ENCODE measurements at regions not wholly inside any gene's neighbourhood (a gene's known extent, or its start where the extent isn't known, plus 50 kb on each side); places are given as distances from the start of the nearest gene placed in this dataset.
"Not testable (repeated sequence)": the region's sequence is repeated elsewhere in the genome, so short reads cannot be mapped to it uniquely, and the experiment has no call there.

DNA sequence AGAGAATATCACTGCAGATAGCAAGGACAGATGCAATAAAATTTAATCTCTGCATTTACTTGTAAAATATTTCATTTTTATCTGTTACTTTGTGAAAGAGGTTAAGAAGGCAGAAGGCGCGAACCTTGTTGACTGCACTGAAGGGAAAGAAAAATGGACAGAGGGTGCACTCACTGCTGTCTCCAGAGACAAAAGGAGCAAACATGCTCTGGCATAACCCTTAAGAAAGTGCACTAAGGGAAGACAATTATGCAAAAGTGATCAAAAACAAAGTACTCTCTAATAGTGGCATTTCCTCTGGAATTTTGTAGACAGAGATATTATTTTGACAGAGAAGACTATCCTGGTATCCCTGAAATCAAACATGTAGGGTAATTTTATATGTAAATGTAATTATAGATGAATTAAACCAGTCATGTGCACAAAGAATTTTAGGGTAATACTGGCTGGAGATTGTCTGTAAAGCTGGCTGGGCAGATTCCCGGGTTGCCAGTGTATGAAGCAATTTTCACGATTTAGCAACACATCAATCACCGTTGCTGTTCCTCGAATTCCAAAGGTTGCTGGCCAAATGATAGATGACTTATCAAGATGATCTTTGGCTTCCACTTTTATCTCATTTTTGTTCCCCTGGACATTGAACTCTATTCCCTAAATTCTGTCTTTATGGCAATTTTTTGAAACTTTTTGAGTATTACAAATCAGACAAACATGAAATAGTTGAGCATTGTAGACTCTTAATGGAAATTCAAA lies 1176.9 kb downstream of the SUCLG1 start:
- H3K27ac ChIP-seq = no peak overlapping the region
- H3K36me3 ChIP-seq = no peaks in the 10 kb centered on the region
- DNase-seq = no peak
- H3K4me1 ChIP-seq = no peaks in the 10 kb centered on the region
- no peak overlapping the region for H3K4me3 ChIP-seq
- H3K9me3 ChIP-seq = no peaks in the 10 kb centered on the region
- no peaks in the 10 kb centered on the region for H3K27me3 ChIP-seq
- TF ChIP-seq, protein P1, sequence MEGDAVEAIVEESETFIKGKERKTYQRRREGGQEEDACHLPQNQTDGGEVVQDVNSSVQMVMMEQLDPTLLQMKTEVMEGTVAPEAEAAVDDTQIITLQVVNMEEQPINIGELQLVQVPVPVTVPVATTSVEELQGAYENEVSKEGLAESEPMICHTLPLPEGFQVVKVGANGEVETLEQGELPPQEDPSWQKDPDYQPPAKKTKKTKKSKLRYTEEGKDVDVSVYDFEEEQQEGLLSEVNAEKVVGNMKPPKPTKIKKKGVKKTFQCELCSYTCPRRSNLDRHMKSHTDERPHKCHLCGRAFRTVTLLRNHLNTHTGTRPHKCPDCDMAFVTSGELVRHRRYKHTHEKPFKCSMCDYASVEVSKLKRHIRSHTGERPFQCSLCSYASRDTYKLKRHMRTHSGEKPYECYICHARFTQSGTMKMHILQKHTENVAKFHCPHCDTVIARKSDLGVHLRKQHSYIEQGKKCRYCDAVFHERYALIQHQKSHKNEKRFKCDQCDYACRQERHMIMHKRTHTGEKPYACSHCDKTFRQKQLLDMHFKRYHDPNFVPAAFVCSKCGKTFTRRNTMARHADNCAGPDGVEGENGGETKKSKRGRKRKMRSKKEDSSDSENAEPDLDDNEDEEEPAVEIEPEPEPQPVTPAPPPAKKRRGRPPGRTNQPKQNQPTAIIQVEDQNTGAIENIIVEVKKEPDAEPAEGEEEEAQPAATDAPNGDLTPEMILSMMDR (IDR thresholded peaks at IDR 0.05) = no peak
- TF ChIP-seq POLR2A (IDR thresholded peaks at IDR 0.05) = no peak

DNA sequence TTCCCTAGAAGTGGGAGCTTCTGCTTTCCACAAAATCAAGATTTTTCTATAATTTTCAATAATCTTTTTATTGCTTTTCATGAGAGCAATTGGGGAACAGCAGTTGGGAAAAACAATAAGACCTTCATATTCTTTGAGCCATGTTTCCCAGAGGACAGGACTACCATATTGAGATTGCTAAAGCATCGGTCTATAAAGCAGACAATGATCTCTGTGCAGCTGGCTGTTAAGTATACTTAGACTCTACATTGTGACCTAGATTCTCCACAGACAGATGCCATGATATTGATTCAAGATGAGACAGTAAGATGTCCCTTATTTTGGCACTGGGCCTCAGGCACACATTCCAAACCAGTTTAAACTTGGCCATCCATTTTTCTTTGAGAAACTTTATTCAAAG lies 1178.7 kb downstream of the SUCLG1 start:
- no peaks in the 10 kb centered on the region for H3K9me3 ChIP-seq
- no peak for TF ChIP-seq POLR2A (IDR thresholded peaks at IDR 0.05)
- TF ChIP-seq, protein P1 (IDR thresholded peaks at IDR 0.05) = no peak
- H3K4me3 ChIP-seq = no peak overlapping the region

DNA sequence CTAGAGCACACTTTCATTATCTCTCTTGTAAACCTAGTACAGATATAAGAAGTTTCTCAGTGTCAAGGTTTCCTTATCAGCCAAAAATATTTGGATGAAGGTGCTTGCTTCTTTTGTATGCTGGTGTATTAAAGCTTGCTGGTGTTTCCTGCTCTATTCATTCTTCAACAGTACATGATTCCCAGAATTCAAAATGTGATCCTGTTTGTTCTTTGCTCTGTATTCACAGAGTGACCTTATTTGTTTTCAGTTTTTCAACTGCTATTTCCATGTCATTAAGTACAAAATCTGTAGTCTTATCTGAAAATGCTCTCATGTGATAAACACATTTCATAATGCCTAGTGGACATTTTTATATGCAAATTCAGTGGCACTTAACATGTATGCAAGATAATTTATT lies 1185.8 kb downstream of the SUCLG1 start:
- Histone ChIP-seq H3K27me3 (no peaks in the 10 kb centered on the region), H3K4me3 (no peak overlapping the region), H3K4me1 (no peaks in the 10 kb centered on the region), H3K27ac (no peak overlapping the region), H3K9me3 (no peaks in the 10 kb centered on the region), H3K36me3 (no peaks in the 10 kb centered on the region)
- no peak for TF ChIP-seq POLR2A (IDR thresholded peaks at IDR 0.05)
- DNase-seq = no peak

More for the DNA sequence above, 1178.7 kb downstream of the SUCLG1 start:
- DNase-seq = no peak
- H3K27ac ChIP-seq = no peak overlapping the region
- H3K27me3 ChIP-seq = no peaks in the 10 kb centered on the region
- no peaks in the 10 kb centered on the region for H3K36me3 ChIP-seq
- H3K4me1 ChIP-seq = no peaks in the 10 kb centered on the region

DNA sequence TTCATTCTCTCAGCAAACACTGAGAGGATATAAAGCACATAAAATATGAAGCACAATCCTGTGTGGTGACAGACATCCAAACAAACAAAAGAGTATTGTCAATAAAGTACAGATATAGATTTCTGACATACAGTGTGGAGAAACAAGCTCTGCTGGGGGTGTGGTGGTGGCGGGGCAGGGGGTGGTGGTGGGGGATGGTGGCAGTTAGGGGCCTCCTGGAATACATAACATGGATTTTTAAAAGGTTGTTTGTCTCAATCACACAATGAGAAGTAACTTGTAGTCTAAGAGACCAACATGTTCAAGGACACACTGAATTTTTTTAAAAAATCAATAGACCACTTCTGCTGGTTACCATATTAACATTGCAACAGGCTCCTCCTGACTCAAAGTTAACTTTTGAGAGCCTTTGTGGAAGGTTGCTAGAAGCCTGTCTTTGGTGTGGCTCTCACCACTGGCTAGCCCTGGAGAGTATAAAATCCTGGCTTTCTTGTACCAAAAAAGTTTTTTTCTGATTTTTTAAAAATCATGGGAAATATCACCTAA lies 1197.4 kb downstream of the SUCLG1 start:
- Histone ChIP-seq H3K27ac (no peak overlapping the region), H3K4me1 (no peaks in the 10 kb centered on the region), H3K4me3 (no peak overlapping the region), H3K9me3 (no peaks in the 10 kb centered on the region), H3K36me3 (no peaks in the 10 kb centered on the region), H3K27me3 (no peaks in the 10 kb centered on the region)
- no peak for TF ChIP-seq POLR2A (IDR thresholded peaks at IDR 0.05)
- no peak for DNase-seq

DNA sequence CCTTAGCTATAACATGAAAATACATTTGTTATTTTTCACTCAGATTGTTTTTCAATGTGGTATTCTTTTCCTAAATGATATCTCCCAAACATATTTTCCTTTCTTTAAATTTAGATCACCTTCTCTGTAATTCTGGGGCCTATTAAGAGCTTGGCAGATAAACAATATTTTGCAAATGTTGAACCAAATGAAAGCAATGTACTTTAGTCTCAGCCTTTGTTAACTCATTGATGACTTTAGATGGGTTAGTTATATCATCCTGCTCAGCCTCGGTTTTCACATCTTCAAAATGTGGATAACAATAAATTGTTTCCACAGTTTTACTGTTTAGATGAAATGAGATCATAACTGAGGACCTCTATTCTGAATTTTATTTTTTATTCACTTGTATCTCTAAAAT lies 1205.2 kb downstream of the SUCLG1 start:
- DNase-seq = no peak
- Histone ChIP-seq H3K4me1 (no peaks in the 10 kb centered on the region), H3K9me3 (peaks cover 0 to 2% (median 0%) of the 10 kb centered on the region in 4 donors), H3K36me3 (no peaks in the 10 kb centered on the region), H3K27ac (no peak overlapping the region), H3K4me3 (no peak overlapping the region), H3K27me3 (no peaks in the 10 kb centered on the region)
- no peak for TF ChIP-seq POLR2A (IDR thresholded peaks at IDR 0.05)
- TF ChIP-seq, protein P1 (IDR thresholded peaks at IDR 0.05) = no peak

DNA sequence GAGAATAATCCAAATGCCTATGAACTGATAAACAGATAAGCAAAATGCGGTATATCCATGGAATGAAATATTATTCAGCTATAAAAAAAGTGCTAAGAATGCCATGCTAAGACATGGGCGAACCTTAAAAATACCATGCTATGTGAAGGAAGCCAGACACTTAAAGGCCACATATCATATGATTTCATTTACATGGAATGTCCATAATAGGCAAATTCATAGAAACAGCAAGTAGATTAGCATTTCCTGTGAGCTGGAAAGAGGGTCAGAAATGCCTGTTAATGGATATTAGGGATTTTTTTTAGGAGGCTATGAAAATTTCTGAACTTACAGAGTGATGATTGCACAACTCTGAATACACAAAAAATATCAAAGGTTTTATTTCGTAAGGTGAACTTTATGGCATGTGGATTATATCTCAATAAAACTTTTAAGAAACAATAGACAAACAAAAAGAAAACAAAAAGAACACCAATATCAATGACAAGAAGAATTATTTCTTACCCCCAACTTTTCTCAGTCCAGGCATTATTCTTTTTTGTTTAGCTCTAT lies 1207.7 kb downstream of the SUCLG1 start:
- DNase-seq = no peak
- no peak overlapping the region for H3K27ac ChIP-seq
- no peaks in the 10 kb centered on the region for H3K4me1 ChIP-seq
- no peak overlapping the region for H3K4me3 ChIP-seq
- no peaks in the 10 kb centered on the region for H3K36me3 ChIP-seq
- no peaks in the 10 kb centered on the region for H3K27me3 ChIP-seq
- peaks cover 0 to 2% (median 0%) of the 10 kb centered on the region in 4 donors for H3K9me3 ChIP-seq
- no peak for TF ChIP-seq POLR2A (IDR thresholded peaks at IDR 0.05)
- TF ChIP-seq, protein P1 (IDR thresholded peaks at IDR 0.05) = no peak

DNA sequence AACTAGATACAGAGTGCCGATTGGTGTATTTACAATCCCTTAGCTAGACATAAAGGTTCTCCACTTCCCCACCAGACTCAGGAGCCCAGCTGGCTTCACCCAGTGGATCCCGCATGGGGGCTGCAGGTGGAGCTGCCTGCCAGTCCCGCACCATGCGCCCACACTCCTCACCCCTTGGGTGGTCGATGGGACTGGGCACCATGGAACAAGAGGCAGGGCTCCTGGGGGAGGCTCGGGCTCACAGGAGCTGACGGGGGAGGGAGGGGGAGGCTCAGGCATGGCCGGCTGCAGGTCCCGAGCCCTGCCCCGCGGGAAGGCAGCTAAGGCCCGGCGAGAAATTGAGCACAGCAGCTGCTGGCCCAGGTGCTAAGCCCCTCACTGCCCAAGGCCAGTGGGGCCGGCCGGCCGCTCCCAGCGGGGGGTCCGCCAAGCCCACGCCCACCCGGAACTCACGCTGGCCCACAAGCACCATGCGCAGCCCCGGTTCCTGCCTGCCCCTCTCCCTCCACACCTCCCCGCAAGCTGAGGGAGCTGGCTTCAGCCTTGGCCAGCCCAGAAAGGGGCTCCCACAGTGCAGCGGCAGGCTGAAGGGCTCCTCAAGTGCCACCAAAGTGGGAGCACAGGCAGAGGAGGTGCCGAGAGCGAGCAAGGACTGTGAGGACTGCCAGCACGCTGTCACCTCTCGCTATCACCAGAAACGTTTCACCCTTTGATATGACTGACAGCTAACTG lies 1213.1 kb downstream of the SUCLG1 start:
- H3K27me3 ChIP-seq, H3K4me1 ChIP-seq, H3K27ac ChIP-seq, H3K9me3 ChIP-seq, DNase-seq, H3K36me3 ChIP-seq, H3K4me3 ChIP-seq: not testable (repeated sequence)
